H1 (cell line): ENCODE measurements at regions not wholly inside any gene's neighbourhood (a gene's known extent, or its start where the extent isn't known, plus 50 kb on each side); places are given as distances from the start of the nearest gene placed in this dataset.

ENCODE experiments used
- CHD2 ChIP-seq: IDR thresholded peaks from 2 replicates; pipeline ENCODE4 v1.6.1; 2012; ENCODE audit warnings: low read length, improper control_type of control experiment
- FOSL1 ChIP-seq: IDR thresholded peaks from 2 replicates; pipeline ENCODE4 v1.6.1; 2011; ENCODE audit warnings: mild to moderate bottlenecking, low read depth, low read length, moderate library complexity; ENCODE audit not compliant: insufficient read depth
- JUND ChIP-seq: IDR thresholded peaks from 2 replicates; pipeline ENCODE4 v1.6.1; 2011; ENCODE audit warnings: mild to moderate bottlenecking, improper control_type of control experiment, low read length
- POLR2AphosphoS5 ChIP-seq: IDR thresholded peaks from 2 replicates; pipeline ENCODE4 v1.6.1; 2011; ENCODE audit warnings: low read depth, low read length
- TBP ChIP-seq: IDR thresholded peaks from 2 replicates; pipeline ENCODE4 v1.6.1; 2011; ENCODE audit warnings: low read depth, low read length, improper control_type of control experiment
- TF ChIP-seq, protein P1 (sequence below): IDR thresholded peaks from 2 replicates; pipeline ENCODE4 v1.6.1; 2011; ENCODE audit warnings: low read length, improper control_type of control experiment

DNA sequence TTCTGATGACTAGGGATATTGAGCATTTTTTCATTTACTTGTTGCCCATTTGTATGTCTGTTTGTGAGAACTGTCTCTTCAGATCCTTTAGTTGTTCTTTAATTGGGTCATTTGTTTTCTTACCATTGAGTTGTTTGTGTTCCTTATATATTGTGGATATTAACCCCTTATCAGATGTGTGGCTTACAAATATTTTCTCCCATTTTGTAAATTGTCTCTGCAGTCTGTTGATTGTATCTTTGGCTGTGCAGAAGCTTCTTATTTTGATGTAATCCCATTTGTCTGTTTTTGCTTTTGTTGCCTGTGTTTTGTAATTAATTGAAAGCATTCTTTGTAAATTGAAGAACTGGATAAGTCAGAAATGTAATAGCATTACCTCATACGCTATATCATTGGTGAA lies 459.1 kb upstream of the FOXG1 start (continued):
- TF ChIP-seq JUND (no peak), CHD2 (no peak), FOSL1 (no peak), TBP (no peak), POLR2AphosphoS5 (no peak)
- TF ChIP-seq, protein P1, sequence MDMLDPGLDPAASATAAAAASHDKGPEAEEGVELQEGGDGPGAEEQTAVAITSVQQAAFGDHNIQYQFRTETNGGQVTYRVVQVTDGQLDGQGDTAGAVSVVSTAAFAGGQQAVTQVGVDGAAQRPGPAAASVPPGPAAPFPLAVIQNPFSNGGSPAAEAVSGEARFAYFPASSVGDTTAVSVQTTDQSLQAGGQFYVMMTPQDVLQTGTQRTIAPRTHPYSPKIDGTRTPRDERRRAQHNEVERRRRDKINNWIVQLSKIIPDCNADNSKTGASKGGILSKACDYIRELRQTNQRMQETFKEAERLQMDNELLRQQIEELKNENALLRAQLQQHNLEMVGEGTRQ: no peak
- TF ChIP-seq, all 59 proteins: peak for 0
